Ascending aorta (tissue), 2 donors: ENCODE measurements at regions not wholly inside any gene's neighbourhood (a gene's known extent, or its start where the extent isn't known, plus 50 kb on each side); places are given as distances from the start of the nearest gene placed in this dataset.

Source experiments
- DNase-seq, 2 donors: peaks; one replicate each; pipeline ENCODE4 v3.0.0-alpha.2; 2019; ENCODE audit warnings: low spot score in 2 of 2
- H3K27ac ChIP-seq, 2 donors: fragments of 200-600 bp; sonication (generic); one replicate each; pipeline ENCODE4 v1.5.1; 2016 to 2017; ENCODE audit warnings: mild to moderate bottlenecking in 1 of 2
- H3K27me3 ChIP-seq: fragments of 200-600 bp; sonication (generic); one replicate; pipeline ENCODE4 v1.5.1; 2017
- H3K36me3 ChIP-seq, 2 donors: fragments of 200-600 bp; sonication (generic); one replicate each; pipeline ENCODE4 v1.5.1; 2016
- H3K4me1 ChIP-seq, 2 donors: fragments of 200-600 bp; sonication (generic); one replicate each; pipeline ENCODE4 v1.5.1; 2016 to 2017; ENCODE audit warnings: mild to moderate bottlenecking in 1 of 2
- H3K4me3 ChIP-seq, 2 donors: fragments of 200-600 bp; sonication (generic); one replicate each; pipeline ENCODE4 v1.5.1; 2016 to 2017; ENCODE audit warnings: mild to moderate bottlenecking in 1 of 2
- H3K9me3 ChIP-seq, 2 donors: fragments of 200-600 bp; sonication (generic); one replicate each; pipeline ENCODE4 v1.5.1; 2016
- intact Hi-C: fragments of 100-400 bp; cut with DNase I; formaldehyde crosslinking; loops from one replicate; pipeline ENCODE4 v1.15.1; 2023
- TF ChIP-seq, protein P1 (sequence below), 3 experiments: fragments of 200-600 bp in 2 of 3; fragments of 450-650 bp in 1 of 3; sonication (generic) in 2 of 3; IDR thresholded peaks; one replicate each; pipeline ENCODE4 v1.5.1; 2016 to 2019; ENCODE audit warnings: antibody characterized with exemption in 3 of 3, mild to moderate bottlenecking in 1 of 3, moderate library complexity in 1 of 3

DNA sequence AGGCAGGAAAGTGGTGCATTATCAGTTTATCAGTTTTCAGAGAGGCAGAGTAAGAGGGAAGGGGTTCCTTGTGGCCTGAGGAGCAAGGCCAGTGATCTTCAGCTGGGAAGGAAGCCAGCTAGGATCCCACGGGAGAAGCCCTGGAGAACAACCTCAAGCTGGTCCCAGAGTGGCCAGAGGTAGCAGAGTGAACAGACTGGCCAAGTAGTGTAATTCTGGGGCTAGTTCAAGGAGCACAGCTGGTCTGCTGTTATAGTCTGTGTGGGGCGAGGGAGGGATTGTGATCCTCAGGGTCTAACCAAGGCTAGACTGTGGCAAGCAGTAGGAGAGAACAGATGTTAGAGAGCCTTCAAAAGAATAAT, 164.6 kb downstream of the CARTPT start:
- intact Hi-C loops, result loop anchor here (5.0 to 10.0 kb wide), 2 partner anchors 49 to 101 kb away; no protein-coding TSS in a partner anchor
- no peak overlapping the region for H3K4me3 ChIP-seq
- peak overlapping the region in 1 of 2 donors; percentile 58 for H3K27ac ChIP-seq
- peaks cover 0 to 3% of the 10 kb centered on the region in 2 donors for H3K4me1 ChIP-seq
- TF ChIP-seq, protein P1, sequence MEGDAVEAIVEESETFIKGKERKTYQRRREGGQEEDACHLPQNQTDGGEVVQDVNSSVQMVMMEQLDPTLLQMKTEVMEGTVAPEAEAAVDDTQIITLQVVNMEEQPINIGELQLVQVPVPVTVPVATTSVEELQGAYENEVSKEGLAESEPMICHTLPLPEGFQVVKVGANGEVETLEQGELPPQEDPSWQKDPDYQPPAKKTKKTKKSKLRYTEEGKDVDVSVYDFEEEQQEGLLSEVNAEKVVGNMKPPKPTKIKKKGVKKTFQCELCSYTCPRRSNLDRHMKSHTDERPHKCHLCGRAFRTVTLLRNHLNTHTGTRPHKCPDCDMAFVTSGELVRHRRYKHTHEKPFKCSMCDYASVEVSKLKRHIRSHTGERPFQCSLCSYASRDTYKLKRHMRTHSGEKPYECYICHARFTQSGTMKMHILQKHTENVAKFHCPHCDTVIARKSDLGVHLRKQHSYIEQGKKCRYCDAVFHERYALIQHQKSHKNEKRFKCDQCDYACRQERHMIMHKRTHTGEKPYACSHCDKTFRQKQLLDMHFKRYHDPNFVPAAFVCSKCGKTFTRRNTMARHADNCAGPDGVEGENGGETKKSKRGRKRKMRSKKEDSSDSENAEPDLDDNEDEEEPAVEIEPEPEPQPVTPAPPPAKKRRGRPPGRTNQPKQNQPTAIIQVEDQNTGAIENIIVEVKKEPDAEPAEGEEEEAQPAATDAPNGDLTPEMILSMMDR (IDR thresholded peaks at IDR 0.05), result no peak
- H3K36me3 ChIP-seq, result no peaks in the 10 kb centered on the region
- H3K9me3 ChIP-seq, result no peaks in the 10 kb centered on the region
- H3K27me3 ChIP-seq, result no peaks in the 10 kb centered on the region
- no peak for DNase-seq

DNA sequence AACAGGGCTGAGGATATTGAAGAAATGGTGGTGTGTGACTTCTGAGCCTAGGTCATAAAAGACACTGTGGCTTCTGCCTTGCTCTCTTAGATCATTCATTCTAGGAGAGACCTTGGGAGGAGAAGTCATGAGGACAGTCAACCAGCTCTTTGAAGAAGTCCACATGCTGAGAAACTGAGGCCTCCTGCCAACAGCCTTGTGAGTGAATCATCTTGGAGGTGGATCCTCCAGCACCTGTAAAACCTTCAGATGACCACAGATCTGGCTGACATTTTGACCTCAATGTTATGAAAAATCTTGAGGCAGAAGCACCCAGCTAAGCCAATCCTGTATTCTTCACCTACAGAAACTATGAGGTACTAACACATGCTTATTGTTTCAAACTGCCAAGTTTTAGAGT, 165.9 kb downstream of the CARTPT start:
- intact Hi-C loops, result loop anchor here (5.0 to 10.0 kb wide), 2 partner anchors 50 to 103 kb away; no protein-coding TSS in a partner anchor
- Histone ChIP-seq H3K36me3 (no peaks in the 10 kb centered on the region), H3K27me3 (no peaks in the 10 kb centered on the region), H3K4me3 (no peak overlapping the region), H3K4me1 (peaks cover 0 to 3% of the 10 kb centered on the region in 2 donors), H3K9me3 (no peaks in the 10 kb centered on the region), H3K27ac (no peak overlapping the region)
- DNase-seq, result no peak
- TF ChIP-seq, protein P1 (IDR thresholded peaks at IDR 0.05), result no peak

DNA sequence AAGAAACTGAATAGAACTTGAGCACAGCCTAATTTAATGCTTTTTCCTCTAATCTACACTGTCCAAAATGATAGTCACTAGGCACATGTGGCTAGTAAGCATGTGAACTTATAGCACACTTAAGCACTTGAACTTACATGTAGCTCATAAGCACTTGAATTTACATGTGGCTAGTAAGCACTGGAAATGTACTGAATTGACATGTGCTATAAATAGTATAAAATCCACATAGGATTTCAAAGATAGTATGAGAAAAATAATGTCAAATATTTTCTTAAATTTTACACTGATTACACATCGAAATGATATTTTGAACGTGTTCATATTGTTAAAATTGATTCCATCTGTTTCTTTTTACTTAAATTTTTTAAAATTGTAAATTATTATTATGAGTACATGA, 167.3 kb downstream of the CARTPT start:
- no peak for DNase-seq
- intact Hi-C loops, result loop anchor here (2.0 to 10.0 kb wide), 2 partner anchors 46 to 52 kb away; no protein-coding TSS in a partner anchor
- Histone ChIP-seq H3K4me1 (peaks cover 0 to 3% of the 10 kb centered on the region in 2 donors), H3K9me3 (no peaks in the 10 kb centered on the region), H3K27me3 (no peaks in the 10 kb centered on the region), H3K36me3 (no peaks in the 10 kb centered on the region), H3K4me3 (no peak overlapping the region), H3K27ac (no peak overlapping the region)
- TF ChIP-seq, protein P1 (IDR thresholded peaks at IDR 0.05), result no peak

DNA sequence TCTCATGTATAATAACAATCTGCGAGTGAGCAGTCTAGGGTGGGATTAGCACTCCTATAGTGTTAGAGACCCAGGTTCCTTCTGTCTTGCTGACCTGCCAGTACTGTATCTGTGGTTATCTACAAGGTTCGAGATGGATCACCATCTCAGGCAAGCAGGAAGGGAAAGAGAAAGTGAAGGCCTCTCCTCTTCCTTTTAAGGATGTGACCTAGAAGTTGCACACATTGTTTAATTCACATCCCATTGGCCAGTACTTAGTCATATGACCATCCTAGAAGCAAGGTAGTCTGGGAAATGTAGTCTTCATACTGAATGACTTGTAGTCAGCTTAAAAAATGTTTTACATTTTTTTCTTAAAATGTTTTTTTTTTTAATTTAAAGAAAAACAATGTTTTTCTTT, 168.6 kb downstream of the CARTPT start:
- peak overlapping the region in 1 of 2 donors; percentile 27 for H3K27ac ChIP-seq
- intact Hi-C loops, result loop anchor here (2.0 to 10.0 kb wide), 2 partner anchors 45 to 53 kb away; no protein-coding TSS in a partner anchor
- TF ChIP-seq, protein P1 (IDR thresholded peaks at IDR 0.05), result no peak
- H3K9me3 ChIP-seq, result no peaks in the 10 kb centered on the region
- no peak overlapping the region for H3K4me3 ChIP-seq
- no peaks in the 10 kb centered on the region for H3K36me3 ChIP-seq
- no peak for DNase-seq
- no peaks in the 10 kb centered on the region for H3K27me3 ChIP-seq
- H3K4me1 ChIP-seq, result peaks cover 3 to 10% of the 10 kb centered on the region in 2 donors

DNA sequence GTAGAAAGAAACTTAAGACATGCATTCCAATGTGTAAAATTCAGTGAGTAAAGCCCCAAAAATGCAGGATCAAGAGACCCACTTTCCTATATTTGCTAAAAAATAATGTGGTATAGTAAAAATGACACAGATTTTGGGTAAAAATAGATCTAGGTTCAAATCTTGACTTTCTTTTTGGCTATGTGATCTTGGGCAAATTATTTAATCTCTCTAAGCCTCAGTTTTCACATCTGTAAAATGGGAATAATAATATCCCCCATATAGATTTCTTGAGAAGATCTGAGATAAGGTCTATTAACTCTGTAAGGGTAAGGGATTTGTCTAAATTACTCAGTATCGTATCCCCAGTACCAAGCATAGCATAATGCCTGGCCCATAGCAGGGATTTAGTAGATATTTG, 172.3 kb downstream of the CARTPT start:
- intact Hi-C loops, result no loop called here
- TF ChIP-seq, protein P1 (IDR thresholded peaks at IDR 0.05), result no peak
- no peak overlapping the region for H3K4me3 ChIP-seq
- no peaks in the 10 kb centered on the region for H3K9me3 ChIP-seq
- H3K27ac ChIP-seq, result no peak overlapping the region
- peaks cover 0 to 10% of the 10 kb centered on the region in 2 donors for H3K4me1 ChIP-seq
- no peaks in the 10 kb centered on the region for H3K27me3 ChIP-seq
- DNase-seq, result no peak
- H3K36me3 ChIP-seq, result no peaks in the 10 kb centered on the region

DNA sequence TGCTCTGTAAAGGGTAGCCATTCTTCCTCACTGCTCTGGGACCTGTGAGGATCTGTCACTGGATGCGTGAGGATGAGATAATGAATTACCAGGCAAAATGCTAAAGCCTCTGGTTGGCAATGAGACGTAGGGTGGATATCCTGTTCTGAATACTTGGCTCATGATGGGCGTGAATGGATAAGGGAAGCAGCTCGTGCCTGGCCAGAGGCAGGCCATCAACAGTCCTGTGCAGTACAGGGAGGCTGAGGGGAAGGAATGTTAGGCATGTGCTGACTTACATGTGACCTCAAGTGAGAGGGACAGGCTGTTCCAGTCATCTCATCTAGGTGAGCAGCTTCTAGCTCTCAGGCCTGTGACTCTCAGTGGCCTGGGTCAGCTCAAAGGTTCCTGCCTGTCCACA, 172.8 kb downstream of the CARTPT start:
- no peak for DNase-seq
- H3K27me3 ChIP-seq, result no peaks in the 10 kb centered on the region

More for the DNA sequence above, 172.8 kb downstream of the CARTPT start:
- no peak overlapping the region for H3K4me3 ChIP-seq
- no peak overlapping the region for H3K27ac ChIP-seq
- no peaks in the 10 kb centered on the region for H3K9me3 ChIP-seq
- TF ChIP-seq, protein P1 (IDR thresholded peaks at IDR 0.05), result no peak
- H3K36me3 ChIP-seq, result no peaks in the 10 kb centered on the region
- H3K4me1 ChIP-seq, result peaks cover 0 to 10% of the 10 kb centered on the region in 2 donors
- intact Hi-C loops, result no loop called here
